H1 (cell line): ENCODE measurements at regions not wholly inside any gene's neighbourhood (a gene's known extent, or its start where the extent isn't known, plus 50 kb on each side); places are given as distances from the start of the nearest gene placed in this dataset.

Source experiments
- KDM1A ChIP-seq: fragments of 200-600, 300-600 bp; sonication (generic); IDR thresholded peaks from 2 replicates; pipeline ENCODE4 v1.7.1; 2016; ENCODE audit warnings: mild to moderate bottlenecking, low read length, borderline replicate concordance
- RNF2 ChIP-seq: fragments of 200-900, 300-1000 bp; sonication (generic); IDR thresholded peaks from 2 replicates; pipeline ENCODE4 v1.7.1; 2016; ENCODE audit warnings: borderline replicate concordance, low read depth, mild to moderate bottlenecking, antibody characterized with exemption, low read length; ENCODE audit not compliant: poor library complexity, severe bottlenecking; ENCODE audit errors: missing control alignments

DNA sequence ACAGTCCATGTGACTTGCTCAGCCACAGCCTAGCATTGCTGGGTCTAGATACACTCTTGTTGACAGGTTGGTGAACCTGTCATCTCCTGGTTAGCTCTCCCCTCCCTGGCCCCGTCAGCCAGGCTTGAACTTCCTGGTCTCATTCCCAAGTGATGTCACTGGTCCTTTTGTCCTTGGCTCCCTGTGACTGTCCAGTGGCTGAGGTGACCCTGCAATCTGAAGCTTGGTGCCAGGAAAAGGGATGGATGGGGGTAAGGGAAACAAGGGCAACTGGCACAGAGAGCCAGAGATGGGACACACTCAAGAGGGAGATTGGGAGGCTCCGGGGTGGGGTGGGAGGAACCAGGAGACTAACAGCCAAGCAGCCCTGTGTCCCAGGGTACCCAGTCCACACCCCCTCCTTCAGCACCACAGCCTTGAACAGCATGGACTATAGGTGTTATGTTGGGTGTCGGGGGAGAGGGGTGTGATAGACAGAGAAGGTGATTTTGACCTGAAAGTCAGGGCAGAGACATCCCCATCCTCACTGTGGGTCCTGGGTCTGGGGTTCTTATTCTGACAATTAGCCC lies 63.8 kb upstream of the THY1 start (continued):
- TF ChIP-seq RNF2 (no peak), KDM1A (no peak)
